Right lobe of liver (tissue), 6 donors: ENCODE measurements at regions not wholly inside any gene's neighbourhood (a gene's known extent, or its start where the extent isn't known, plus 50 kb on each side); places are given as distances from the start of the nearest gene placed in this dataset.
"Not testable (repeated sequence)": the region's sequence is repeated elsewhere in the genome, so short reads cannot be mapped to it uniquely, and the experiment has no call there.

Source experiments
- ATAC-seq, 4 donors: fragments of 200-7000 bp; cut with Tn5 transposase; one replicate each; pipeline ENCODE4 v1.9.1; 2020; ENCODE audit warnings: mild to moderate bottlenecking in 4 of 4, moderate library complexity in 4 of 4
- DNase-seq, 3 donors: peaks; one replicate each; pipeline ENCODE4 v3.0.0-alpha.2; 2020
- H3K27ac ChIP-seq, 3 donors: fragments of 200-600 bp; one replicate each; pipeline ENCODE4 v1.8.0; 2022
- H3K27me3 ChIP-seq, 2 donors: fragments of 200-600 bp; one replicate each; pipeline ENCODE4 v1.8.0; 2022
- H3K36me3 ChIP-seq, 4 donors: fragments of 200-600 bp; sonication (generic) in 1 of 4; one replicate each; pipeline versions ENCODE4 v1.5.1 to v1.8.0; 2017 to 2022; ENCODE audit warnings: control low read depth in 1 of 4
- H3K4me1 ChIP-seq, 4 donors: fragments of 200-600 bp; sonication (generic) in 1 of 4; one replicate each; pipeline versions ENCODE4 v1.5.1 to v1.8.0; 2017 to 2022; ENCODE audit warnings: control low read depth in 1 of 4
- H3K4me3 ChIP-seq, 3 donors: fragments of 200-600 bp; one replicate each; pipeline ENCODE4 v1.8.0; 2022
- H3K9me3 ChIP-seq, 4 donors: fragments of 200-600 bp; sonication (generic) in 1 of 4; one replicate each; pipeline versions ENCODE4 v1.5.1 to v1.8.0; 2017 to 2022; ENCODE audit warnings: control low read depth in 1 of 4
- CTCF ChIP-seq, 4 donors: fragments of 200-600 bp in 3 of 4; fragments of 450-650 bp in 1 of 4; IDR thresholded peaks; one replicate each; pipeline versions ENCODE4 v1.5.1 to v1.8.0; 2016 to 2022; ENCODE audit warnings: antibody characterized with exemption in 4 of 4, mild to moderate bottlenecking in 2 of 4
- POLR2A ChIP-seq: fragments of 450-650 bp; IDR thresholded peaks from one replicate; pipeline ENCODE4 v1.6.1; 2017; ENCODE audit warnings: antibody characterized with exemption, mild to moderate bottlenecking
- whole genome bisulfite sequencing: methylation state at CpG from one replicate; pipeline ENCODE4 v1.1.6; 2018; ENCODE audit warnings: low coverage, low lambda C conversion rate; ENCODE audit not compliant: insufficient coverage; ENCODE audit errors: missing lambda C conversion rate; 5-methylcytosine and 5-hydroxymethylcytosine counted together
- intact Hi-C, 2 donors: fragments of 100-400 bp; cut with DNase I; formaldehyde crosslinking; loops; one replicate each; pipeline versions ENCODE4 v1.11.2 to v1.14.1; 2022
- donor health status: DM: no; HTN: yes; CAD: no.
- donor health status: DM: no; HTN: no; CAD: no.
- donor health status: DM: no; HTN: no; CAD: no.
- donor health status: DM: no; HTN: yes; CAD: no.
- donor health status: DM: no; HTN: yes; CAD: no.

GRCh38 chr11:89608234-89608966 is 101.7 kb upstream of the TRIM77 start:
- Histone ChIP-seq H3K4me1 (no peaks in the 10 kb centered on the region), H3K9me3 (no peaks in the 10 kb centered on the region), H3K27ac (no peak overlapping the region), H3K4me3 (no peak overlapping the region), H3K27me3 (no peaks in the 10 kb centered on the region), H3K36me3 (no peaks in the 10 kb centered on the region)
- intact Hi-C loops: no loop called here
- 86% methylated on average over 1 of the region's 4 CpGs for WGBS
- DNase-seq (no peak), ATAC-seq (peak in 2 of 4 donors; percentile 17 to 56)
- TF ChIP-seq CTCF (IDR thresholded peaks at IDR 0.05) (no peak), POLR2A (no peak)

GRCh38 chr11:89612096-89612495 is 98.0 kb upstream of the TRIM77 start:
- no peak for DNase-seq
- TF ChIP-seq CTCF (IDR thresholded peaks at IDR 0.05) (no peak), POLR2A (no peak)
- Histone ChIP-seq H3K4me1 (no peaks in the 10 kb centered on the region), H3K27me3 (no peaks in the 10 kb centered on the region), H3K9me3 (no peaks in the 10 kb centered on the region), H3K27ac (no peak overlapping the region), H3K4me3 (no peak overlapping the region), H3K36me3 (no peaks in the 10 kb centered on the region)
- intact Hi-C loops: no loop called here
- 50% methylated on average over 4 of the region's 4 CpGs for WGBS
- peak in 2 of 4 donors; percentile 31 to 39 for ATAC-seq

- Histone ChIP-seq H3K4me3 (no peak overlapping the region), H3K36me3 (no peaks in the 10 kb centered on the region), H3K27me3 (no peaks in the 10 kb centered on the region), H3K9me3 (no peaks in the 10 kb centered on the region), H3K4me1 (no peaks in the 10 kb centered on the region), H3K27ac (no peak overlapping the region)
- intact Hi-C loops: no loop called here
- ATAC-seq: no peak
- DNase-seq: no peak
- TF ChIP-seq POLR2A (no peak), CTCF (IDR thresholded peaks at IDR 0.05) (no peak)
- 60% methylated on average over 3 of the region's 3 CpGs for WGBS
These were observed 96.2 kb upstream of the TRIM77 start for GRCh38 chr11:89613911-89614310.

- H3K27ac ChIP-seq, H3K36me3 ChIP-seq, H3K4me1 ChIP-seq, H3K4me3 ChIP-seq, H3K9me3 ChIP-seq, H3K27me3 ChIP-seq, intact Hi-C loops, DNase-seq: not testable (repeated sequence)
- 24% methylated on average over 5 of the region's 5 CpGs for WGBS
- ATAC-seq: peak in 2 of 4 donors; percentile 29 to 48
- peak in 2 of 4 donors; percentile 16 to 20 for TF ChIP-seq CTCF (IDR thresholded peaks at IDR 0.05)
These were observed 95.7 kb upstream of the TRIM77 start for GRCh38 chr11:89614428-89614827.

GRCh38 chr11:89615642-89616041 is 94.5 kb upstream of the TRIM77 start:
- H3K27ac ChIP-seq, DNase-seq, H3K4me1 ChIP-seq, H3K9me3 ChIP-seq, intact Hi-C loops, H3K27me3 ChIP-seq, H3K36me3 ChIP-seq, ATAC-seq, H3K4me3 ChIP-seq: not testable (repeated sequence)
- WGBS: 80% methylated on average over 1 of the region's 1 CpG

GRCh38 chr11:89616161-89616560 is 93.9 kb upstream of the TRIM77 start:
- ATAC-seq, H3K4me1 ChIP-seq, intact Hi-C loops, H3K27ac ChIP-seq, H3K27me3 ChIP-seq, DNase-seq, H3K9me3 ChIP-seq, H3K4me3 ChIP-seq, H3K36me3 ChIP-seq: not testable (repeated sequence)
- 64% methylated on average over 3 of the region's 3 CpGs for WGBS
